MM.1S (cell line): ENCODE measurements at regions not wholly inside any gene's neighbourhood (a gene's known extent, or its start where the extent isn't known, plus 50 kb on each side); places are given as distances from the start of the nearest gene placed in this dataset.

Source experiments
- CTCF ChIP-seq: fragments of 300-600 bp; sonication (generic); IDR thresholded peaks from 2 replicates; pipeline ENCODE4 v1.5.1; 2016; ENCODE audit warnings: antibody characterized with exemption, low read length, mixed read lengths
- EZH2 ChIP-seq: fragments of 300-600 bp; sonication (generic); optimal IDR thresholded peaks from 2 replicates; pipeline ENCODE3; 2017; ENCODE audit warnings: low read depth, mild to moderate bottlenecking, antibody characterized with exemption, low read length, mixed read lengths
- EZH2phosphoT487 ChIP-seq: fragments of 300-600 bp; sonication (generic); IDR thresholded peaks from 2 replicates; pipeline ENCODE4 v1.6.1; 2018; ENCODE audit warnings: antibody characterized with exemption, low read length

- TF ChIP-seq CTCF (no peak), EZH2phosphoT487 (no peak), EZH2 (no peak)
Observed at GRCh38 chr7:125481323-125481722, 551.7 kb upstream of the POT1 start.
